ENCODE measurements at regions not wholly inside any gene's neighbourhood (a gene's known extent, or its start where the extent isn't known, plus 50 kb on each side); places are given as distances from the start of the nearest gene placed in this dataset.
A peak's percentile ranks its signal among the peaks of the same experiment; 100 is the strongest.

- DNase-seq (ENCODE audit: extremely low read depth, low read depth, low spot score): no peak
These were observed 99.6 kb upstream of the SCG2 start for GRCh38 chr2:223701761-223702160.

- no peak for DNase-seq (ENCODE audit: extremely low read depth, low read depth, low spot score)
These were observed 98.1 kb upstream of the SCG2 start for GRCh38 chr2:223700221-223700620.

GRCh38 chr2:223697892-223698645 lies 95.9 kb upstream of the SCG2 start:
- DNase-seq (ENCODE audit: extremely low read depth, low read depth, low spot score): no peak

DNA sequence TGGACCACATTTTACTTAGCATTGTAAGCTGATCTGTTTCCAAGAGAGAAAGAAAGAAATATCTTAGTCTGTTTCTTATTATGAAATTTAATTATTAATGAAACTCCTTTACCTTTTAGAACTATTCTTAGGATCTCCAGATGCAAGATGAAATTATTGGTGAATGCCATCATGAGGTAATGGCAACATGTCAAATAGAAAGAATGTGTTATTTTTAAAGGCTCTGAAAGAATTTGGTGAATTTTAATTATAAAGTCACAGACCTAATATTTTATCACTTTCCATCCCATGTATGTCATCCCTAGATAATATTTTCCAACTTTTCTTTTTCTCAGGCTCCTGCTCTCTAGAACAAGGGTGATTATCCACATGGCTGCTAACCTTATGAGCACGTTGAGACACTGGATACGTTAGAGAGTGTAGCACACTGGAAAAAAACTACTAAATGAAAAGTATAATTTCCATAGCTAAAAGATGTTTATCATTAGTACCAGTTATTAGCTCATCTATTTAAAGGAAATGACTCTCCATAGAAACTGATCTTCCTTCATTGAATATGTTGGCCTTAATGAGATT lies 95.2 kb upstream of the SCG2 start:
- DNase-seq (ENCODE audit: extremely low read depth, low read depth, low spot score): no peak

DNA sequence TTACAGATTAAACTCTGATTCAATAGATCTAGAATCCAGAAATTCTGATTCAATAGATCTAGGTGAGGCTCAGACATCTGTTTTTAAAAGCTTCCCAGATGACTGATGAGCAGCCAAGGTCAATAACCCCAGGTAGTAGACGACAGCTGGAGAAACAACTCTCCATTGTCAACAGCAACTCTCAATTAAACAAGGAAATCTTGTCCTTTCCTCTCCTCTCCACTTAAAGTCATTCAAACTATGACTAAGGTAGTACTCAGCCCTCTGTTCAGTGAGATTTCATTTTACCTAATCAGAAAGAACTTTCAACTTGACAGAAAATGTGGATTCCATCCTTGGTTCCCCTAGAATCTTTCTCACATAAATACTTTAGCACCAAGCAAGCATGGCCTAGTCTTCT lies 94.6 kb upstream of the SCG2 start:
- DNase-seq (ENCODE audit: extremely low read depth, low read depth, low spot score): no peak

DNA sequence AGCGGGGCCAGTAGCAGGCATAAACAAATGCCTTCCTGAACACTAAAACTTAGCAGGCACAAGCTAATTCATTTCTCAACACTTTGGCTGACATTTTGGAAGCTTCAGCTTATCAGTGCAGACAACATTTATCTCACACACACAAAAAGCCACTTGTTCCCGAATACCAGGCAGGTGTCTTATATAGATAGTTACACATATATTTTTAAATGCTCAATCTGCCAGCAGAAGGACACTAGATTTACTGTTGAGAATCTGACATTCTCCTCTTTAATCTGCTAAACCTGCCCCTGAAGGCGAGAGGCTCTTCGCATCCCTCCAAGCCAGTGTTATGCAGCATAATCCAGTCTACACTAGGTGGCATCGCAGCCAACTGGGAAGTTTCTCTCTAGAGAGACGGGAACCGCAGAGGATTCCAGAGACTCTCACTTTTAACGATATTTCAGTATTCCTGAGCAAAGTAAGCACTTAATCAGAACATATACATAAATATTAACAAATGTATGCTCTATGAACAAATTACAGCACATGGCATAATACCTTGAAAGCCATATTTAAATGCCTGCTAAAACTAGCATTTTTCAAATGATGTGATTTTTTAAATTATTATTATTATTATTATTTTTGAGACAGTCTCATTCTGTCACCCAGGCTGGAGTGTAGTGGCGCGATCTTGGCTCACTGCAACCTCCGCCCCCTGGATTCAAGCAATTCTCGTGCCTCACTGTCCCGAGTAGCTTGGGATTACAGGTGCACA lies 90.2 kb upstream of the SCG2 start:
- DNase-seq (ENCODE audit: extremely low read depth, low read depth, low spot score): no peak

GRCh38 chr2:223688094-223688835 lies 86.1 kb upstream of the SCG2 start:
- no peak for DNase-seq (ENCODE audit: extremely low read depth, low read depth, low spot score)

GRCh38 chr2:223681125-223681524 lies 79.0 kb upstream of the SCG2 start:
- DNase-seq (ENCODE audit: extremely low read depth, low read depth, low spot score): no peak

DNA sequence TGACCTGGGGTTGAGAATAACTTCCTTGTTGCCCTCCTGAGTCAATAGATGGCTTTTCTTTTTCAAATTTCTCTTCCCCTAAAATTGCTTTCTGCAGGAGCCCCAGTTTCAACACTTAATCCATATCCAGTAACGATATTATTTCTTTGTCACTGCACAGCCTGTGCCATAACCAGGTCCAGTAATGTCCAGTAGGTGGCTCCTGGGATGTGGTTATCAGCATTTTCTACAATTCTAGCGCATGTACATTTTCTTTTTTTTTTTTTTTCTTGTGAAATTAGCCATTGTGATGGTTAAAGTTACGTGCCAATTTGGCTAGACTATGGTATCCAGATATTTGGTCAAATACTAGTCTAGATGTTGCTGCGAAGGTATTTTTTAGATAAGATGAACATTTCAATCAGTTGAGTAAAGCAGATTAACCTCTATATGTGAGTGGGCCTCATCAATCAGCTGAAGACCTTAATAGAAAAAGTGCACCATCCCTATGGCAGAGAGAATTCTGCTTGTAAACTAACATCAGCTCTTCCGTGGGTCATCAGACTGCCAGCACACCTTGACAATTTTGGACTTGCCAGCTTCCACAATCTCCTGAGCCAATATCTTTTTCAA lies 72.9 kb upstream of the SCG2 start:
- DNase-seq (ENCODE audit: extremely low read depth, low read depth, low spot score): peak; percentile 20

DNA sequence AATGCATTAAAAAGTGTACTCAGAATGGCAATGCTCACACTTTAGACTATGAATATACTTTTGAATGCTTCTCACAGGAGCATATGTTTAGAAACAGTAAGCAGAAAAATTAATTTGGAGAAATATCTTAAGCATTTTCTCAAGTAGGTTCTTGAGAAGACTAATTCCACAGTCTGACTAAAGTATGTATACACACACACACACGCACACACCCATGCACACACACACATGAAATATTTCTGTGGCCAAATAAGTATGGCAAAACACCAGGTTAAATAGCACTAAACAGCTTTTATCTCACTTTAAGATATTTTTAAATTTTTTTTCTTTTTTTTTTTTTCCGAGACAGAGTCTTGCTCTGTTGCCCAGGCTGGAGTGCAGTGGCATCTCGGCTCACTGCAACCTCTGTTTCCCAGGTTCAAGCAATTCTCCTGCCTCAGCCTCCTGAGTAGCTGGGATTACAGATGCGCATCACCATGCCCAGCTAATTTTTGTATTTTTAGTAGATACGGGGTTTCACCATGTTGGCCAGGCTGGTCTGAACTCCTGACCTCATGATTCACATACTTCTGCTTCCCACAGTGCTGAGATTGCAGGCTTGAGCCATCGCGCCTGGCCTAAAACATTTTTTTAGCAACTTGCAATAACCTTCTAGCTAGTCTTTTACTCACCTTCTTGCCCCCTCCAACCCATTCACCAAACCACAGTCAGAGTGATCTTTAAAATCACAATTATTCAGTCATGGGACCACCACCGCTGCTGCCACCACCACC lies 67.5 kb upstream of the SCG2 start:
- no peak for DNase-seq (ENCODE audit: extremely low read depth, low read depth, low spot score)

- no peak for DNase-seq (ENCODE audit: extremely low read depth, low read depth, low spot score)
These were observed 66.3 kb upstream of the SCG2 start for GRCh38 chr2:223668302-223668998.

- no peak for DNase-seq (ENCODE audit: extremely low read depth, low read depth, low spot score)
These were observed 52.3 kb upstream of the SCG2 start for GRCh38 chr2:223654384-223654915.

DNA sequence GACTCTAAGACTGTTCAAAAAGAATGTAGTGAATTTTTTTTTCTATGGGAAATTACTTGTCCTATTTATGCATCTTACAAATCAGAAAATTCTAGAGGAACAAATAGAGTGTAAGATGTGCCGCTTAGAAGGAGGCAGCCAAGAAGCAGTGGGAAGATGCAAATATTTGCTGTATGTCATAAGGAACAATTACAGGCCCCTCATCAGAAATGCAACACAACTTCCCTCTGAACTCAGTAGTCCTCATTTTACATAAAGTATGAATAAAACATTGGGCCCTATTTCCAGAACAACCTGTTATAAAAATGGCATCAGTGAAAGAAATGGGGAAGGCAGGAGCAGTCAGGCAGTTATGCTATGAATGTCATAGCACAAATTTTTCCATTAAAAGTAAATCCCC lies 50.7 kb upstream of the SCG2 start:
- DNase-seq (ENCODE audit: extremely low read depth, low read depth, low spot score): no peak

- no peak for DNase-seq (ENCODE audit: extremely low read depth, low read depth, low spot score)
These were observed 50.0 kb upstream of the SCG2 start for GRCh38 chr2:223652122-223652521.

All from glomerular endothelial cell (primary cell).